GM21825 (cell line): ENCODE measurements at regions not wholly inside any gene's neighbourhood (a gene's known extent, or its start where the extent isn't known, plus 50 kb on each side); places are given as distances from the start of the nearest gene placed in this dataset.

Experiments used
- ATAC-seq: cut with Tn5 transposase; IDR thresholded peaks from one replicate; pipeline ENCODE4 v1.9.1; 2021; ENCODE audit warnings: mild to moderate bottlenecking, moderate library complexity; ENCODE audit not compliant: unreplicated experiment

DNA sequence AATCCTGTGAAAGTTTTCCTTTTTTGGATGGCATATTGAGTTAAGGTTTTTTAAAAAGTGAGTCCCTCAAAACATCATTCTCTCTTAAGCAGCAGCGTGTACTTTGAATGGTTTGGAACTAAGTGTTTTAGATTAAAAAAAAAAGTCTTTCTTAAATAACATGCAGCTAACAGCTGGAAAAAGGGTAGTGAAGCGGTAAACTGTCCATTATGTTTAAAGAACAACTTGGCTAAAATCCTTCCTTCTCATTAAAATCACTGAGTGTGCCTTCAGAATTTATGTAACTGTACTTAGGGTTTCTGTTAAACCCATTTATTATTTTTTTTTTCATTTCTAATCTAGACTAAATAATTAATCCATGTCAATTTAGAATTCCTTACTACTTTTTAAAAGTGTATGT, 254.2 kb upstream of the ADAMTS5 start:
- ATAC-seq = no peak

DNA sequence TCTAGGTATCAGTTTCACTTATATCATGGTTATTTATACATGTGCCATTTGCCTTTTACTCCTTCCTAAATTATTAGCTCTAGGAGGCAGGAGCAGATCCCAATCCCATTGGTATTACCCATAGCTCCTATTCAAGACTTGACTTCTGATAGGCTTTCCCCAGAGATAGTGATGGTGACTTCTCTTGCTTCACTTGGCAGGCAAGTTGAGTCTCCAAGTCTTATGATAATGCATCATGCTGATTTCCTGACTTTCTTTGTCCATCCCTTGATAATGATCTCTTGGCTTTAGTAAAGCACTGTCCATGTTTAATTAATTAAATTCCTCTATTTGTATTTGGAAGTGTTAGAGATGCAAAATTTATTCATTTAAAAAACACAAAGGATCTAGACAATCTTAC, 253.5 kb upstream of the ADAMTS5 start:
- ATAC-seq = no peak

DNA sequence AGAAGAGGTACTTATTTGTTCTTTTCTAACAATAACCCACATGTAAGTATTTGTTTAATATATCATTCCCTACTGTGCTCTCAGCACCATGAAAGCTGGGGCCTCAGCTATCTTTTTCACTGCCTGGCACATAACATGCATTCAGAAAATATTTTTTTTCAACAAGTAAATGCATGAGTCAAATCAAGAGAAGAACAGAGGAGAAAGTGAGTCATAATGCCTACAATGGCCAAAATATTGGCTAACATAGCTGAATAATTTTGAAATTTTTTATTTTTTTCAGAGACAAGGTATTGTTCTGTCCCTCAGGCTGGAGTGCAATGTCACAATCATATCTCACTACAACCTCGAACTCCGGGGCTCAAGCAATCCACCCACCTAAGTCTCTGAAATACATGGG, 252.2 kb upstream of the ADAMTS5 start:
- ATAC-seq = no peak

DNA sequence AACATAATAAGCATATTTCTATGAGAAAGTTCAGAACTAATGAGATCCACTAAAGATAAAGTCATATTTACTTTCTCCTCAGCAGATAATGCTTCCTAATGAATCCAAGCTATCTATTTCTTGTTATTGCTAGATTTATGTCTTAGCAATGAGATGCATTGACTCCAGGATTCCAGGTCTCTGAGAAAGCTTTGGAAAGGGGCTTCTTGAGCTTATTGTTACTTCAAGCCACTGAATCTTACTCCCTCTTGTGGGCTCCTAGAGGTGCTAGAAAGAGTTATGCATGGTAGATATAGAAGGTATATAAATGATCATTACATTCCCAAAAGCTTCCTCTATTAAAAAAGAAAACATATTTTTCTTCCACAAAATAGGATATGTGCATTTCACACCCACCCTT, 246.4 kb upstream of the ADAMTS5 start:
- no peak for ATAC-seq

DNA sequence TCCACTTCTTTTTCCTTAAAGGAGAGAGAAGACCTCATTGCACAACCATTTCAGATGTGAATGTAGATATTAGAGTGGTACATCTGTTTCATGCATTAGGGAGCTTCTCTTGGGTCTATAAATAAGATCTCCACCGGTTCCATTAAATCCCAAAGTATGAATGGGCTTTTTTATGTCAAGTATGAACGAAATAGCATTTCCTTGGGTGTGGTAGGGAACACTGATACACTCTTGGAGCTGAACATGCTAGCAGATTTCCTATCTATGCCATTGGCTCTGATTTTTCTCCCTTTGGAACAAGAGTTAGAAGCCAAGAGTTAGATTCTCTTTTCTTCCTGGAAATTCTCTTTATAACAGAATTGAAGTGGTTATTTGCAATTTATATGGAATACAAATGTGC, 245.6 kb upstream of the ADAMTS5 start:
- ATAC-seq = no peak

DNA sequence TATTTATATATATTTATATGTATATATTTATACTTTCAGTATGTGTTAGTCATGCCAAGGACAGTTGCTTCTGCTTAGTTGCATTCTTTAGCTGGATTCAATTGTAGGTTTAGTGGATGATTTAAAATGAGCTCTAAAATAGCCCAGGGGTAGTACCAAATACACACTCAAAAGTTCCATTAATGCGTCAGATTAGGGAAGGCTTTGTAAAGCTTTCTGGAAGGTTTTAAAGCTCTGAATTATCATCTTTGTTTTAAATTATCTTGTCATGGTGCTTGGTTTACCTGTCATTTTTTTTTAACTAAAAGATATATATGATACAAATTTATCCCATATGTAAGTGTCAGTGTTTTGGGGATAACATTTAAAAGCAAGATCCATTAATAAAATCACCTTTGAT, 242.7 kb upstream of the ADAMTS5 start:
- ATAC-seq = no peak

DNA sequence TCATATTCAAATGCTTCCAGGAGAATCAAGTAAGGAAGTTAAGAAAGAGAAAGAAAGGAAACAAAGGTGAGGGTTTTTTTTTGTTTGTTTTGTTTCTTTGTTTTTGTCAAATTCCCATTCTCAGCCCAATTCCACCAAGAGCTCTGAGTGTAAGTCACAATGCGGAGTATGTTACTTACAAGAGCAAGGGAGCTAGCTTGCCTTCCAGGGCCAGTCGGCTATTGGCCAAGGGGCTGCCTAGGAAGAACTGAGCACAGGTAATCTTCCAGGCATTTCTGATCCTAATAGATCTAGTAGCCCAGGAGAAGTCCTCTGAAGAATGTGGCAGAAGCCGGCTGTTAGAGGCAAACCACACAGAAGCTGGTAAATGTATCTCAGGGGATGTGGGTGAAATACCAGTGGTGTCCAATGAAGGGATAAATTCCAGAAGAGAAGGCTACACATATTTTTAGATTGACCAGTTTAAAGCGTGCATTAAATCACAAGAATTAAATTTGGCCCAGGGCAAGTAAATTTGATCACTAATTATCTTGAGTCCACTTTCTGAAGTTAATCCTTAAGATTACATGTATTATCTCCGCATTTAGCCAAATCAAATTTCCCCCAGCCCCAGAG, 239.6 kb upstream of the ADAMTS5 start:
- ATAC-seq = no peak

DNA sequence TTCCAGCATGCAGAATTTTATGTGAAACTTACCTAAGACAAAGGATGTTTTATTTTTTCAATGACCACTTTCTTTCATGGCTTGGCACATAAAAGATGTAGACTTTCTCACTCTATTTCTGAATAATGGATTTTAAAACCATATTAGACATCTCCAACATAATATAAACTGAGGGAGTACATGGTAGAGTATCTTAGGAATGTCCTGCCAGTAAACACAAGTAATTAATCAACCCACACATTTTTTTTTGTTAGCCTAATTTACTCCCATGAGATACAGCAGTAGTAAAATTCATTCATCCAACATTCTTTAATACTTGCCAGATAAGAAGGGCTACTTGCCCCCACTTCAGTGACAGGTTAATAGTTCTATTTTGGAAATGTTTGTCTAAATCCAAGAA, 235.4 kb upstream of the ADAMTS5 start:
- ATAC-seq = no peak

DNA sequence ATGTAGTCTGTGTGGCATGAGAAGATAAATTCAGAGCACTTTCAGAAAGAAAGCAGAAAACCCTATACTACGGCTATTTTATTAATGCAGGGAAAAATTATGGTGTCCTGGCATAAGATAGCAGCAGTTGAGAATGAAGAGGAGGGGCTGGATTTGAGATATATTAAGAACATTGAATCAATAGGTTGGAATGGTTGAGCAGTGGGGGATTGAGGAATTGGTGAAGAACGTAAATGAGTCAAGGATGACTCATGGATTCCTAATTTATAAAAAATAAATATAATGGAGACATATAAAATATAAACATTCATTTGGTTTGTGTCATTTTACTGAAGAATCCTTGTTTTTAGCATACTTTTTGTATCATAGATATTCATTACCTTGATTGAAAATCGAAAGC, 234.3 kb upstream of the ADAMTS5 start:
- no peak for ATAC-seq

DNA sequence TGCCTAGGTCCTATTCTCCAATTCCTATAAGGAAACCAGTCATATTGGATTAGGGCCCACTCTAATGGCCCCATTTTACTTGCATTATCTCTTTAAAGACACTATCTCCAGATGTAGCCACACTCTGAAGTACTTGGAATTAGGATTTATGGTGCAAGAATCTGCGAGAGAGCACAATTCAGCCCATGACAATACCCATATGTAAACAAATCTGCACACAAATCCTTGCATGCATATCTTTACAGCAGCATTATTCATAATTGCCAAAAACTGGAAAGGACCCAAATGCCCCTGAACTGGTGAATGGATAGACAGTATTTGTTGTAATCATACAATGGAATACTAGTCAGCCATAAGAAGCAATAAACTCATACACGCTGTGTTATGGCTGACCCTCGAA, 229.8 kb upstream of the ADAMTS5 start:
- no peak for ATAC-seq

DNA sequence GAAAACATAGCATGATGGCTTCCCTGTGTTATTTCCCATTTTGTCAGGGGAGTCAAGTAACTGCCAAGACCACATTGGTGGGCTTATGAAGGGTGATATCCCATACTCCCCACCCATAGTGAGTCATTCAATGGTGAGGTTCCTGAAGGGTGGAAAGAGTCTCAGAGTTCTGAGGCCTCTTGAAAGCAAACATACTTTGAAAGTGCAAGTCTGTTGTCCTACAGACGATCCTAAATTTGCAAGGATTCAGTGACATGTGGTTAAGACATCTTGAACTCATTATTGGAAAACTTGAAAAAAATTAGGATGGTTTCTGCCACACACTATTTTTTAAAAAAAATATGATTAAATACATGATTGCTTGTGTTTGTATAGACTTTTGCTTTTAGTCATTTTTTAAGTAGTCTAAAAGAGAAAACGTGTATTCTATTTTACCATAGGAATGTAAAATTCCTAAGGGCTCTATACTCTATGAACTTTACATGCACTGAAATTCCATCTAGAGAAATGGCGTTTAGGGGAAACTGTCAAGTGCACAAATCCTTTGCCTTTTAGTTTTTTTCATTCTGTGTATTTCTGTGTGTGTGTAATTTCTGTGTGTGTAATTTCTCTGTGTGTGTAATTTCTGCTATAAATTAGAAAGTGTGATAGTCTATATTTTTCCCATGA, 225.5 kb upstream of the ADAMTS5 start:
- ATAC-seq = no peak

DNA sequence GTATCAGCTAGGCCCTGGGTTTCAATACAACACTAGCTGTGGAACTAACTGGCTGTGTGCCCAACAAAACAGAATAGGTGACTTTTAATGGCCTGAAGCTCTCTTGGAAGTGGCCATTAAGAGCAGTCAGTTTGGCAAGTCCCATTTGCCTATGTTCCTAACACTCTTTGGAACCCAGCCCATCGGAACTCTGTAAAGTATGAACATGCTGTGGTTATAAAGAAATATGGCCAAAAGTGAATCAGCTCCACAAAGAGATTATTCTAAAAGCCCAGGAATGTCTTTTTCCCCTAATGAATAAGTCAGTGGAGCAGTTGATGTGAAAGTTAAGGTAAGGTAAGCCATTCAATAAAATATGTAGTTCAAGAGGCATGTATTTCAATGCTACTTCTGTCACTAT, 223.7 kb upstream of the ADAMTS5 start:
- no peak for ATAC-seq

DNA sequence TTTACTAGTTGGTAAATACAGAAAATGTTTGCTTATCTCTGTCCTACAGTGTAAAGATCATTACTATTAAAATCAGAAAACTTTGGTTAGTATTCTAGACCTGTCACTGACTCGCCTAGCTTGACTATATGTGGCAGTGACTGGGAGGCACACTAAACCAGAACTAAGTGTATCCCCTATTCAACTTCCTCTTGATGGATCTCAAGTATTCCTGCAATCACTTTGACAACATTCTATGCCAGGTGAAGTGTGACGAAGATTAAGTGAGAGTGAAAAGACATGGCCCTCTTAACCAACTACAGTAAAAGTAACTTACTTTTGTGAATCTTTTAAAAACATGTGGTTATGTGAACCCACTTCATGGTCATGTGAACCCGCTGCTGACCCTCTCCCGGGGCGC, 223.0 kb upstream of the ADAMTS5 start:
- ATAC-seq = no peak

DNA sequence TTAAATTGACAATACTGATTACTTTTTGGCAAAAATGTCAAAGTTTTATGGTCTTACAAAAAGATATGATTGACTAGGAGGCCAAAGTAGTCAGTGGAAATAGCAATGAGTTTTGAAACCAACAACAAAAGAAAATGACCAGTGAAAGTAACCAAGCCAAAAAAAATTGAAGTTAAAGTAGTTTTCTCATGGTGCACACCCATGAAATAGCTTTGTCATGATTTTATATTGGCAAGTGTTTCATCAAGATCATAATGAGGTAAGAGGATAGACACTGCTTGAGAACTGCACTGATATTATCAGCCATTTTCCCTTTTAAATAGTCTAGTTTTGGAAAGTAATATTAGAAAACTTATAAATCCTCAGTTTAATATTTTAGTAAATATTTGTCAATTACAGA, 206.2 kb upstream of the ADAMTS5 start:
- ATAC-seq = no peak

DNA sequence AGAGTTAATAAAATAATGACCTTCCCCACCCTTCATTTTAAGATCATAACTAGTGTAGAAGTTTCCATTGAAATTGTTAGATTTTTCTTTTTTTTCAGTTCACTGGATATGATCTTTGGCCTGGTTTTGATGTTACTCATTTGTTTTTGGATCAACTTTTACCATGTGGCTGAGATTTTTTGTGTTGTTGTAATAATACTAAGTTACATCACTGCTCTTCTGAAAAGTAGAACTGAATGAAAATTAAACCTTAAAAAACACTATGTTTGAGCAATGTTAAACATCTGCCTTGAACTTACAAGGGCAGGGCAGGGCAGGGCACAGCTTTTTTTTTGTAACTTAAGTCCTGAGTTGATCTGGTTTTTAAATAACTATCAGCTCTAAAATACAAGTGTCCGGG, 204.8 kb upstream of the ADAMTS5 start:
- no peak for ATAC-seq

DNA sequence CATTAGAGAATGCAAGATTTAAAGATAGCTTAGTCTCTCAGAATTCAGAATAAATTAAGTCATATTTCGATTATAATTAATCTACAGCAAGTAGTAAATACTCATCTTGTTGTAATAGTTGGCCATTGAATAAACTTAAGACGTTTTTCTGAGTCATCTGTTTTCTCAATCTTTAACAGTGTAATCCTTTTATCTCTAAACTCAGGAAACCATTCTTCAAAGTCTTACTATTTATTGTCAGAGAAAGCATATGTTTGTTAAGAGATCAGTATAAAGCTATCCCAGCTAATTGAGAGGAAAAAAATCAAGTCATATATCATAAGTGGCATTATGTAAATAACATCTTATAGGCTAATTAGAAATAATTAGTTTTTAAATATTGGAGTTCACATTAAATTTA, 201.2 kb upstream of the ADAMTS5 start:
- ATAC-seq = no peak

DNA sequence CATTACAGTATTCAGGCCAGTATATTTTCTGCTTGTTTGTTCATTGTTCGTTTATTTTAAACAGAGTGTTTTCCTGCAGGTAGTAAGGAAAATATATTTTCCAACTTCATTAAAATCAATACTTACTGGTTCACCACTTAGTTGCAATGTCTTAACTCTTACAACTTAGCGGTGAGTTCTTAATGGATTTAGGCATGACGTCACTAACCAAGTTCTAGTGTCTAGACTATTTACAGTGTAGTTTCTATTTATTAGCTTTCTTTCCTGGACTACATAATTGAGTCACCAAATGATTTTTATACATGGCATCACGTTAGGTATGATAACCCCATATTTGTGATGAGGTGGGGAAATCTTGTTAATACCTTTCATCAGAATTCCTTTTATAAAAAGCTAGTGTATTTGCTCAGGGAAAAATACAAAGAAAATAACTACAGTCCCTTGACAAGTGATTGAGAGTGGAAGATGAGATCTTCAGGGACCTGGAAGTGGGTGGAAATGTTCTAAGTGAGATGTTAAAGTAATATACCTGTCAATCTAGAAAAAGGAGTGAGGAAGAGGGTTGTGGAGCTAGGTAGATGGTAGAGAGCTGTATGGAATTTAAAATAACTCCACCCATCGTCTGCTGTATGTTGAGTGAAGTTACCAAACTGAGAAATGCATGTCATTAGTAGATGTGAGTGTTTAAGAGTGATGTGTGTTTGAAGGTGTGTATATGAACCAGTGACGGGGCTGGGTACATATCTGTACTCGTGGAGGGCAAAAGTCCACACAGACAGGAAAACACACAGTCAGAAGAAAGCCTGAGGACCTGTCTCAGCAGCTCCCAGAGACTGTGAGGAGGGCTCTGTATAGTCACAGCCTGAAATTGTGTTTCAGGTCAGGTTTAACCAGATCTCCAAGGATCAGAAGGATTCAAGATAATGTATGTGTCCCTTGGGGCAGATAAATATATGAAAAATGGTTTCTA, 197.6 kb upstream of the ADAMTS5 start:
- no peak for ATAC-seq

DNA sequence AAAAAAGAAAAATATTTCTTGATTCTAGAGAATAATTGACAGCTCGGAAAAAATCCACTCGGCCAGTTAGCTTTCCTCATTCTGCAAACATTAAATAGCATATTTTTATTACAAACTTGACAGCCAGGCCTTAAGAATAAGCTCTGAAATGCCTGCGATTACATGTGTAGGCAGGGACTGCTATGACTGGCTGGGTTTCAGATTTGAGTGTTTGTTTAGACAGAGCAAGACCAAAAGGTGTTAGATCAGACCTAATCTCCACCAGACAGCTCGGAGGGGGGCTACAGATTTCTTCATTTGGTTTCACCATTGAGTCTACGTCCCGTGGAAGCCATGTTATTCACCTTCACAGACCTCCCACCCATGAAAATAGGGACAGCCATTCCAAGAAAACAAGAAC, 192.1 kb upstream of the ADAMTS5 start:
- ATAC-seq = no peak

DNA sequence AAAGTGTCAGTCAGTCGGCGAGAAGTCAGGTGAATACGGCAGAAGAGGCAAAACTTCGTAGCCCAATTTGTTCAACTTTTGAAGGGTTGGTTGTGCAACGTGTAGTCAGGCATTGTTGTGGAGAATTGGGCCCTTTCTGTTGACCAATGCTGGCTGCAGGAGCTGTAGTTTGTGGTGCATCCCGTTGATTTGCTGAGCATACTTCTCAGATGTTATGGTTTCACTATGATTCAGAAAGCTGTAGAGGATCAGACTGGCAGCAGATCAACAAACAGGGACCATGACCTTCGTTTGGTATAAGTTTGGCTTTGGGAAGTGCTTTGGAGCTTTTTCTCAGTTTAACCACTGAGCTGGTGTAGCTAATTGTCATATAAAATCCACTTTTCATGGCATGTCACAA, 190.2 kb upstream of the ADAMTS5 start:
- no peak for ATAC-seq

DNA sequence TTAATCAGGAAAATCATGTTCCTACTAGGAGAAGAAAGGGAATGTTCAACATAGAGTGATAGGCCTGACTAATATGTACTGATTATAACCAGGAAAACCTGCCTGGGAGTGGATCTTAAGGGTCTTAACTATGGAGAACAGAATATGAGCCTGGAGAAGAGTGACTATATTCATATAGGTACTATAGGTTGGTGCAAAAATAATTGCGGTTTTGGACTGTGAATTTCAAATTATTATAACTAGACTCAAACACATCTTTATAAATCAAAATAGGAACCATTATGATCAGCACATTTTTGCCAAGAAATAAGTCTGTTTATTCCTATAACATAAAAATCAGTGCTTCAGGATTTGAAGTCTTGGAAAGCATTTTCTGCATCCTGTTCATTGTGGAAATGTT, 189.8 kb upstream of the ADAMTS5 start:
- no peak for ATAC-seq

DNA sequence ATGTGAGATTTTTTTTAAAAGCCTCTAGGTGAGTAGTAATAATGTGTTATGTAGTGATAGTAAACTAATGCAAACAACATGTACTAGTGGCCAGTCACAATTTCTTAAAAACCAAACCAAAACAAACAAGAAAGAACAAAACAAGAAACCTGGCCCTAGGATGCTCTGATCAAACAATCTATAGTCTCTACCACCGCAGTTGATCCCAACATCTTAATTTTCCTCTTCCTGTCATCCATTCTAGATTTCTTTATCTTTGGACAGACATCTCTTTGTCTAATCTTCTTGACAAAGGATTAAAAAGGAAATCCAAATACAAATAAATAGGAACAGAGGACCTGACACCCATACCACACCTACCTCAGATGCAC, 188.2 kb upstream of the ADAMTS5 start:
- no peak for ATAC-seq
